CD14-positive monocyte (primary cell): ENCODE measurements at regions not wholly inside any gene's neighbourhood (a gene's known extent, or its start where the extent isn't known, plus 50 kb on each side); places are given as distances from the start of the nearest gene placed in this dataset.
"Not testable (repeated sequence)": the region's sequence is repeated elsewhere in the genome, so short reads cannot be mapped to it uniquely, and the experiment has no call there.

ENCODE experiments used
- DNase-seq, 3 donors: peaks; one replicate each; pipeline ENCODE4 v3.0.0-alpha.2; 2011 to 2022
- H2AFZ ChIP-seq: 2 replicates; pipeline ENCODE4 v1.6.0; 2012; ENCODE audit warnings: mild to moderate bottlenecking, low read depth, low read length, inconsistent platforms; ENCODE audit not compliant: insufficient read depth, poor library complexity, severe bottlenecking
- H3K27ac ChIP-seq, 2 donors: 1 replicate in 1 of 2; 2 replicates in 1 of 2; pipeline ENCODE4 v1.5.1; 2012 to 2013; ENCODE audit warnings: low read length in 2 of 2, control low read depth in 1 of 2, inconsistent platforms in 1 of 2, low read depth in 1 of 2, mild to moderate bottlenecking in 1 of 2
- H3K27me3 ChIP-seq, 2 donors: one replicate each; pipeline versions ENCODE4 v1.6.0 to v1.6.1; 2011 to 2013; ENCODE audit warnings: low read length in 2 of 2; ENCODE audit not compliant: control insufficient read depth in 2 of 2, insufficient read depth in 2 of 2
- H3K36me3 ChIP-seq, 2 donors: replicated peaks in 1 of 2; 1 replicate in 1 of 2; 2 replicates in 1 of 2; pipeline versions ENCODE4 v1.5.1 to v1.6.1; 2012 to 2013; ENCODE audit warnings: low read length in 2 of 2, control low read depth in 1 of 2, inconsistent platforms in 1 of 2, mild to moderate bottlenecking in 1 of 2; ENCODE audit not compliant: insufficient read depth in 2 of 2, control insufficient read depth in 1 of 2
- H3K4me1 ChIP-seq, 2 donors: 1 replicate in 1 of 2; 2 replicates in 1 of 2; pipeline versions ENCODE4 v1.5.1 to v1.6.1; 2012 to 2013; ENCODE audit warnings: low read length in 2 of 2, control low read depth in 1 of 2, inconsistent platforms in 1 of 2, mild to moderate bottlenecking in 1 of 2, moderate library complexity in 1 of 2; ENCODE audit not compliant: insufficient read depth in 2 of 2, control insufficient read depth in 1 of 2
- H3K4me2 ChIP-seq: replicated peaks from 2 replicates; pipeline ENCODE3; 2012; ENCODE audit warnings: low read length, moderate library complexity, mild to moderate bottlenecking; ENCODE audit not compliant: poor library complexity, severe bottlenecking; ENCODE audit errors: extremely low read depth
- H3K4me3 ChIP-seq, 3 experiments: fragments of 200-600 bp in 1 of 3; sonication (generic) in 1 of 3; replicated peaks in 1 of 3; 1 replicate in 2 of 3; 2 replicates in 1 of 3; pipeline ENCODE4 v1.5.1; 2011 to 2013; ENCODE audit warnings: low read length in 3 of 3, mild to moderate bottlenecking in 3 of 3, control low read depth in 2 of 3, low read depth in 2 of 3, inconsistent platforms in 1 of 3, moderate library complexity in 1 of 3
- H3K79me2 ChIP-seq: 2 replicates; pipeline ENCODE4 v1.6.0; 2012; ENCODE audit warnings: mild to moderate bottlenecking, control low read depth, inconsistent platforms, low read length, moderate library complexity; ENCODE audit not compliant: insufficient read depth
- H3K9ac ChIP-seq: 2 replicates; pipeline ENCODE4 v1.6.0; 2017; ENCODE audit warnings: low read length, mild to moderate bottlenecking; ENCODE audit not compliant: insufficient read depth, poor library complexity, severe bottlenecking
- H3K9me3 ChIP-seq, 2 donors: replicated peaks in 1 of 2; 1 replicate in 1 of 2; 2 replicates in 1 of 2; pipeline versions ENCODE4 v1.5.1 to v1.6.1; 2012 to 2013; ENCODE audit warnings: low read length in 2 of 2, control low read depth in 1 of 2; ENCODE audit not compliant: control insufficient read depth in 1 of 2, insufficient read depth in 1 of 2
- H4K20me1 ChIP-seq: 2 replicates; pipeline ENCODE4 v1.6.0; 2012; ENCODE audit warnings: mild to moderate bottlenecking, low read length, control low read depth, moderate library complexity; ENCODE audit not compliant: insufficient read depth
- H3K27ac Mint-ChIP-seq, 7 donors: one replicate each; pipeline ENCODE4 v1.8.0; 2020; ENCODE audit warnings: mild to moderate bottlenecking in 7 of 7, mixed read lengths in 7 of 7, moderate library complexity in 6 of 7, inconsistent platforms in 2 of 7
- H3K27me3 Mint-ChIP-seq, 3 donors: one replicate each; pipeline ENCODE4 v1.8.0; 2021 to 2022; ENCODE audit warnings: low read depth in 3 of 3, mild to moderate bottlenecking in 3 of 3, mixed read lengths in 3 of 3, moderate library complexity in 3 of 3, inconsistent platforms in 1 of 3
- H3K36me3 Mint-ChIP-seq, 2 donors: one replicate each; pipeline ENCODE4 v1.8.0; 2020; ENCODE audit warnings: mixed read lengths in 2 of 2, inconsistent platforms in 1 of 2, mild to moderate bottlenecking in 1 of 2
- H3K4me1 Mint-ChIP-seq: one replicate; pipeline ENCODE4 v1.8.0; 2020; ENCODE audit warnings: mild to moderate bottlenecking, mixed read lengths
- H3K4me3 Mint-ChIP-seq, 2 donors: one replicate each; pipeline ENCODE4 v1.8.0; 2020; ENCODE audit warnings: mild to moderate bottlenecking in 2 of 2, mixed read lengths in 2 of 2, moderate library complexity in 1 of 2
- H3K9me3 Mint-ChIP-seq, 7 donors: one replicate each; pipeline ENCODE4 v1.8.0; 2020 to 2022; ENCODE audit warnings: mixed read lengths in 7 of 7, mild to moderate bottlenecking in 6 of 7, moderate library complexity in 6 of 7, inconsistent platforms in 2 of 7
- CTCF ChIP-seq: fragments of 200-600 bp; IDR thresholded peaks from one replicate; pipeline ENCODE4 v1.8.0; 2022; ENCODE audit warnings: antibody characterized with exemption, mild to moderate bottlenecking
- WGBS: methylation state at CpG from one replicate; pipeline ENCODE4 v1.1.5; 2013; ENCODE audit warnings: missing lambda C conversion rate; ENCODE audit not compliant: insufficient coverage; 5-methylcytosine and 5-hydroxymethylcytosine counted together
- intact Hi-C, 2 donors: fragments of 100-400 bp; cut with micrococcal nuclease; formaldehyde crosslinking; loops; one replicate each; pipeline versions ENCODE4 v1.15.0 to v1.15.1; 2023

GRCh38 chr4:126768338-126768737 lies 864.4 kb upstream of the INTU start:
- H3K4me2 ChIP-seq = no peak overlapping the region
- no peaks in the 10 kb centered on the region for H3K27me3 ChIP-seq
- H3K27me3 Mint-ChIP-seq = no peaks in the 10 kb centered on the region
- no peaks in the 10 kb centered on the region for H4K20me1 ChIP-seq
- H2AFZ ChIP-seq = no peak overlapping the region
- H3K4me1 Mint-ChIP-seq = no peaks in the 10 kb centered on the region
- H3K4me3 Mint-ChIP-seq = no peak overlapping the region
- H3K4me1 ChIP-seq = no peaks in the 10 kb centered on the region
- no peaks in the 10 kb centered on the region for H3K79me2 ChIP-seq
- H3K9me3 Mint-ChIP-seq = peaks cover 6 to 16% (median 11%) of the 10 kb centered on the region in 7 donors
- no peak for TF ChIP-seq CTCF
- H3K36me3 Mint-ChIP-seq = no peaks in the 10 kb centered on the region
- no peak overlapping the region for H3K9ac ChIP-seq
- H3K4me3 ChIP-seq = no peak overlapping the region
- H3K36me3 ChIP-seq = no peaks in the 10 kb centered on the region
- no peak overlapping the region for H3K27ac ChIP-seq
- no peak for DNase-seq
- no peak overlapping the region for H3K27ac Mint-ChIP-seq
- intact Hi-C loops = no loop called here
- peaks cover 0 to 10% of the 10 kb centered on the region in 2 donors for H3K9me3 ChIP-seq

- H3K9ac ChIP-seq, H3K9me3 ChIP-seq, H3K36me3 ChIP-seq, H3K27ac Mint-ChIP-seq, H3K27ac ChIP-seq, intact Hi-C loops, H3K27me3 ChIP-seq, H3K36me3 Mint-ChIP-seq, H3K4me1 ChIP-seq, H3K79me2 ChIP-seq, H4K20me1 ChIP-seq, H3K4me3 Mint-ChIP-seq, H2AFZ ChIP-seq, H3K4me2 ChIP-seq, H3K4me1 Mint-ChIP-seq, DNase-seq, H3K27me3 Mint-ChIP-seq, H3K4me3 ChIP-seq: not testable (repeated sequence)
- peaks cover 6 to 16% (median 9%) of the 10 kb centered on the region in 7 donors for H3K9me3 Mint-ChIP-seq
- WGBS = 93% methylated on average over 18 of the region's 46 CpGs
Observed at GRCh38 chr4:126770811-126771553, 861.8 kb upstream of the INTU start.

- intact Hi-C loops, H3K4me3 ChIP-seq, H3K4me1 Mint-ChIP-seq, H4K20me1 ChIP-seq, H3K27me3 Mint-ChIP-seq, H3K9me3 ChIP-seq, H3K4me3 Mint-ChIP-seq, H3K27ac Mint-ChIP-seq, H3K4me2 ChIP-seq, H3K27me3 ChIP-seq, H3K79me2 ChIP-seq, H3K27ac ChIP-seq, H3K36me3 Mint-ChIP-seq, H3K4me1 ChIP-seq, DNase-seq, H3K36me3 ChIP-seq, H3K9ac ChIP-seq, H2AFZ ChIP-seq: not testable (repeated sequence)
- 62% methylated on average over 2 of the region's 5 CpGs for WGBS
- peaks cover 6 to 16% (median 9%) of the 10 kb centered on the region in 7 donors for H3K9me3 Mint-ChIP-seq
Observed at GRCh38 chr4:126771618-126772017, 861.1 kb upstream of the INTU start.
